Epithelial cell of esophagus (primary cell): ENCODE measurements at regions not wholly inside any gene's neighbourhood (a gene's known extent, or its start where the extent isn't known, plus 50 kb on each side); places are given as distances from the start of the nearest gene placed in this dataset.
A peak's percentile ranks its signal among the peaks of the same experiment; 100 is the strongest.
"Not testable (repeated sequence)": the region's sequence is repeated elsewhere in the genome, so short reads cannot be mapped to it uniquely, and the experiment has no call there.

ENCODE experiments used
- DNase-seq: peaks from one replicate; pipeline ENCODE4 v3.0.0; 2010; ENCODE audit warnings: low read depth
- H3K4me3 ChIP-seq: 2 replicates; pipeline ENCODE4 v1.5.1; 2011; ENCODE audit warnings: mild to moderate bottlenecking, low read length, control low read depth
- TF ChIP-seq, protein P1 (sequence below): IDR thresholded peaks from 2 replicates; pipeline ENCODE4 v1.5.1; 2011; ENCODE audit warnings: low read depth, mild to moderate bottlenecking, low read length, control low read depth, inconsistent platforms; ENCODE audit not compliant: insufficient read depth; ENCODE audit errors: missing control alignments

DNA sequence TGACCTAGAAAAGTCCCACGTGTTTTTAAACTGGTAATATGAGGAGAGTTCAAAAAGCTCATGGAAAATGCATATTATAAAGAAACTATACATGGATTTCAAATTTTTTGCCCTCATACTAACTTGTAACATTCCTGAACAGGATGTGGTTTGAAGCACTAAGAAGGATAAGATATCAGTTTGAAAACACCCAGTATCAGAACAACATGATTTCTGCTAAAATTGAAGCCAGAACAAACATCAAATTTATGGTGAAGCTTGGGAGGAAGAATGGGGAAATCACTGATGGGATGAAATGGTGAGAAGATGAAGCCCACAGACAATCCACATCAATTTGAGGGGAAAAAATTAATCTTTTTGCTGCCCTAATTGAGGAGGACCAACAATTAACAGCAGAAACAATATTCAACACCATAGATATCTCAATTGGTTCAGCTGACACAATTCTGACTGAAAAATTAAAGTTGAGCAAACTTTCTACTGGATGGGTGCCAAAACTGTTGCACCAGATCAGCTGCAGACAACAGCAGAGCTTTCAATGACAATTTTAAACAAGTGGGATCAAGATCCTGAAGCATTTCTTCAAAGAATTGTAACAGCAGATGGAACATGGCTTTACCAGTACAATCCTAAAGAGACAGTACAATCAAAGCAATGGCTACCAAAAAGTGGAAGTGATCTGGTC is 113.2 kb upstream of the SNX2 start:
- peak; percentile 37 for DNase-seq
- TF ChIP-seq, protein P1, sequence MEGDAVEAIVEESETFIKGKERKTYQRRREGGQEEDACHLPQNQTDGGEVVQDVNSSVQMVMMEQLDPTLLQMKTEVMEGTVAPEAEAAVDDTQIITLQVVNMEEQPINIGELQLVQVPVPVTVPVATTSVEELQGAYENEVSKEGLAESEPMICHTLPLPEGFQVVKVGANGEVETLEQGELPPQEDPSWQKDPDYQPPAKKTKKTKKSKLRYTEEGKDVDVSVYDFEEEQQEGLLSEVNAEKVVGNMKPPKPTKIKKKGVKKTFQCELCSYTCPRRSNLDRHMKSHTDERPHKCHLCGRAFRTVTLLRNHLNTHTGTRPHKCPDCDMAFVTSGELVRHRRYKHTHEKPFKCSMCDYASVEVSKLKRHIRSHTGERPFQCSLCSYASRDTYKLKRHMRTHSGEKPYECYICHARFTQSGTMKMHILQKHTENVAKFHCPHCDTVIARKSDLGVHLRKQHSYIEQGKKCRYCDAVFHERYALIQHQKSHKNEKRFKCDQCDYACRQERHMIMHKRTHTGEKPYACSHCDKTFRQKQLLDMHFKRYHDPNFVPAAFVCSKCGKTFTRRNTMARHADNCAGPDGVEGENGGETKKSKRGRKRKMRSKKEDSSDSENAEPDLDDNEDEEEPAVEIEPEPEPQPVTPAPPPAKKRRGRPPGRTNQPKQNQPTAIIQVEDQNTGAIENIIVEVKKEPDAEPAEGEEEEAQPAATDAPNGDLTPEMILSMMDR = no peak

DNA sequence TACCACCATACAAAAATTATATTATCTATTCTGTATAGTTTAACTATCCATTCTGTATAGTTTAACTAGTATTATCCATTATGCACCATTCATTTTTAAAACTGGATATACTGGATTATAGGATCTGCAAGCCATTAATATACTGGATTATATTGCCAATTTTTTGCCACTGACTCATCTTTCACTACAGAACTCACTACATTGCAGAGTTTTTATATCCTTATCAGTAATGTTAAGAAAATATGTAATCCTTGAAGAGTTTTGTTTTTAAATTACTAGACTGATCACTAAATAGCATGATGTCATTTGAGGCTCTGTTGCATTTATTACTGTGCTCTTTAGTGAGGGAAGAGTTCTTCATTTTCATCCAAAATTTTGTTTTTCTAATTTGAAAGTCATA is 109.8 kb upstream of the SNX2 start:
- H3K4me3 ChIP-seq = no peak overlapping the region
- TF ChIP-seq, protein P1 = no peak
- no peak for DNase-seq

More for the DNA sequence above, 113.2 kb upstream of the SNX2 start:
- H3K4me3 ChIP-seq = no peak overlapping the region

DNA sequence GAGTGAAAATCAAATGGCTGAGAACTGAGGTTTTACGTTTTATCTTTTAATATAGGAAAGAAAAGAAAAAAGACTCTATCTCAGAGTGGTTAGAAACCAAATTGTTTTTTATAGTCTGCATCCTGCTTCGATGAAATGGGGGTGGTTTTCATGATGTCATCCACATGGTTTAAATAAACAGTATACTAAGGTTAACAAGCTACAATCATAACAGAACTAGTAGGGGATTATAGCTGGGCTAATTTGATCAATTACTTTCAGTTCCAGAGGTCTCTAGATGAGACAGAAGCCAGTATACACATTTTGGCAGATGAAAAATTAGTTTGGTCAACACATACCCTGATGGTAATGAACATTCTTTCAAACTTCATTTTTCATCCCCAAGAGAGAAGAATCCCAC is 106.3 kb upstream of the SNX2 start:
- DNase-seq = no peak
- TF ChIP-seq, protein P1 = no peak
- H3K4me3 ChIP-seq = no peak overlapping the region

DNA sequence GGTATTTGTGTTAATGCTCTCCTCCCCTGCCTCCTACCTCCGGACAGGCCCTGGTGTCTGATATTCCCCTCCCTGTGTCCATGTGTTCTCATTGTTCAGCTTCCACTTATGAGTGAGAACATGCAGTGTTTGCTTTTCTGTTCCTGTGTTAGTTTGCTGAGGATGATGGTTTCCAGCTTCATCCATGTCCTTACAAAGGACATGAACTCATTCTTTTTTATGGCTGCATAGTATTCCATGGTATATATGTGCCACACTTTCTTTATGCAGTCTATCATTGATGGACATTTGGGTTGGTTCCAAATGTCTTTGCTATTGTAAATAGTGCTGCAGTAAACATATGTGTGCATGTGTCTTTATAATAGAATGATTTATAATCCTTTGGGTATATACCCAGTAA is 105.2 kb upstream of the SNX2 start:
- DNase-seq, H3K4me3 ChIP-seq: not testable (repeated sequence)

DNA sequence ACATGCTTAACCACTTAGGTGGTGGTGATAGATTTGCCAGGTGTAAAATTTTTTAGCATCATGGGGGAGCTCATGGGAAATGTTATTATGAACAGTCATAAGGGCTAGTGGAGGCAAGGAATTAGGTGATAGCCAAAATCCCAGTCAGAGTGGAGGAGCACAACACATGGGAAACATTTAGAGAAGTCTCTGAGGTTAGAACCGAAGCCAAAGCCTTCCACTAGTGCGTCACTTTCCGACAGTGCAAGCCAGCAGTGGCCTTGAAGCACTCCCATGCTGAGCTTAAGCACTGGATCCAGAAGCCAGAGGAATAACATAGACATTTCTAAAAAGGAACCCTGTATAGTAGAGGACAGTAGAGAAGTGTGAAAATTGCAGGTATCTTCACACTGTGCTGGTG is 101.5 kb upstream of the SNX2 start:
- H3K4me3 ChIP-seq = no peak overlapping the region
- no peak for DNase-seq
- TF ChIP-seq, protein P1 = no peak

DNA sequence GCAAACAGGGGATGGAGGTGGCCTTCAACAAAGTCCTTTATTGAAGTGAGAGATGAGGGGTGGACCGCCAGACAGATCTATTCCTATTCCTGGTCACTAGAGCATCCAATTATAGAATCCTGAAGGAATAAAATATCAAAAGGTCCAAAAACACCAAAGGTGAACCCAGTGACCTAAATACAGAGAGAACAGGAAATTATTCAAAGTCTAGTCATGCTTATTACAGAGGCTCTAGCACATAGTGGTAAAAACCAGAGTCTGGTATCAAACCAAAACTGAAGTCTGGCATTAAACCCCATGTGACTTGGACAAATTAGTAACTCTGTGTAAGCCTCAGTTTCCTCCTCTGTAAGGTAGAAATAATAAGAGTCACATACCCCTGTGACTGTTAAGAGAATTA is 100.5 kb upstream of the SNX2 start:
- TF ChIP-seq, protein P1 = no peak
- DNase-seq = no peak

DNA sequence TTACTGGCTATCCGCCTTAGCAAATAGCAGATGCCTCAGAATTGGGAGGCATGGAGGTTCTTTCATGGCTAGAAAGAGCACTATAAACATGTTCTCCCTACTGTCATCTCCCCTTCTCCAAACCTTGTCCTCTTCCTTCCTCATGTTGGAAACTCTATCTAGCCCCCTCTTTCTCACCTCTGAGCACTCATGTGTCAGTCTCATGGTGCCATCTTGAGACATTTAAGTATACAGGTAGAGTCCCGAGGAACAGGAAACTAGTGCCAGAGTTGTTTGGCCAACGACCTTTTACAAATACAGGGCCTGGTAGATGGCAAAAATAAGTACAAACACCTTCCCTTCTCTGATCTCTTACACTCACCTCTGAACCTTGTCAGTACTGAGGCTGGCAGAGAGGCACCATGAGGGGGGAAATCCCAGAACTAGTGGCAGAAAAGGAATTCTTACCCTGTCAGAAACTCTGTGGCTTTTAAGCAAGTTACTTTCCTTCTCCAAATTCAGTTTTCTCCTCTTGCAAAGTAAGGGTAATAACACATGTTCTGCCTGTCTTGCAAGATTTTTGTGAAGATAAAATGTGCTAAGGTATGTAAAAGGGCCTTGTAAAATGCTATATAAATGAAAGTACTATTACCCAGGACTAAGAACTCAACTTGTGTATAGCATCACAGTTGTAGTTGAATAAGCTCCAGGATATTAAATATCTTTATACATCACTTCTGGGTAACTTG is 94.1 kb upstream of the SNX2 start:
- TF ChIP-seq, protein P1 = no peak
- H3K4me3 ChIP-seq = no peak overlapping the region
- no peak for DNase-seq

More for the DNA sequence above, 100.5 kb upstream of the SNX2 start:
- H3K4me3 ChIP-seq = no peak overlapping the region
